ENCODE measurements at regions not wholly inside any gene's neighbourhood (a gene's known extent, or its start where the extent isn't known, plus 50 kb on each side); places are given as distances from the start of the nearest gene placed in this dataset.

GRCh38 chr1:83114136-83114834, 884.6 kb downstream of the TTLL7 start:
- no peak for DNase-seq

- DNase-seq = no peak
Observed at GRCh38 chr1:83113652-83114051, 885.3 kb downstream of the TTLL7 start.

- DNase-seq = no peak
Observed at GRCh38 chr1:83112248-83112885, 886.6 kb downstream of the TTLL7 start.

- no peak for DNase-seq
Observed at GRCh38 chr1:83110156-83110555, 888.8 kb downstream of the TTLL7 start.

- DNase-seq = no peak
Observed at GRCh38 chr1:83109692-83110091, 889.2 kb downstream of the TTLL7 start.

GRCh38 chr1:83104558-83104957, 894.4 kb downstream of the TTLL7 start:
- DNase-seq = no peak

GRCh38 chr1:83103341-83103740, 895.6 kb downstream of the TTLL7 start:
- no peak for DNase-seq

GRCh38 chr1:83102630-83103071, 896.3 kb downstream of the TTLL7 start:
- DNase-seq = peak; percentile 36 to 77 (median 50)

GRCh38 chr1:83101406-83101805, 897.5 kb downstream of the TTLL7 start:
- no peak for DNase-seq

- DNase-seq = no peak
Observed at GRCh38 chr1:83100133-83100532, 898.8 kb downstream of the TTLL7 start.

- no peak for DNase-seq
Observed at GRCh38 chr1:83098791-83099190, 900.1 kb downstream of the TTLL7 start.

GRCh38 chr1:83098131-83098530, 900.8 kb downstream of the TTLL7 start:
- DNase-seq = no peak

GRCh38 chr1:83097715-83098114, 901.2 kb downstream of the TTLL7 start:
- no peak for DNase-seq

GRCh38 chr1:83095570-83095969, 903.4 kb downstream of the TTLL7 start:
- DNase-seq = no peak

- no peak for DNase-seq
Observed at GRCh38 chr1:83090195-83090594, 908.7 kb downstream of the TTLL7 start.

GRCh38 chr1:83087851-83088250, 911.1 kb downstream of the TTLL7 start:
- no peak for DNase-seq

GRCh38 chr1:83086986-83087512, 911.9 kb downstream of the TTLL7 start:
- no peak for DNase-seq

GRCh38 chr1:83086346-83086745, 912.6 kb downstream of the TTLL7 start:
- no peak for DNase-seq

- DNase-seq = peak in 1 of 3 experiments; percentile 13
Observed at GRCh38 chr1:83083589-83084224, 915.2 kb downstream of the TTLL7 start.

- no peak for DNase-seq
Observed at GRCh38 chr1:83077411-83077810, 921.5 kb downstream of the TTLL7 start.

- DNase-seq = no peak
Observed at GRCh38 chr1:83075107-83075506, 923.8 kb downstream of the TTLL7 start.

GRCh38 chr1:83067954-83068353, 931.0 kb downstream of the TTLL7 start:
- no peak for DNase-seq

GRCh38 chr1:83065952-83066727, 932.8 kb downstream of the TTLL7 start:
- no peak for DNase-seq
